ENCODE measurements at regions not wholly inside any gene's neighbourhood (a gene's known extent, or its start where the extent isn't known, plus 50 kb on each side); places are given as distances from the start of the nearest gene placed in this dataset.

GRCh38 chr12:59085690-59086089, 165.4 kb upstream of the LRIG3 start:
- no peak for TF ChIP-seq POLR2A (IDR thresholded peaks at IDR 0.05)
- no peak for TF ChIP-seq POLR2AphosphoS5 (IDR thresholded peaks at IDR 0.05)
